Stomach (tissue), 8 donors: ENCODE measurements at regions not wholly inside any gene's neighbourhood (a gene's known extent, or its start where the extent isn't known, plus 50 kb on each side); places are given as distances from the start of the nearest gene placed in this dataset.

Experiments used
- DNase-seq, 2 donors: peaks; one replicate each; pipeline versions ENCODE4 v3.0.0 to v3.0.0-alpha.2; 2013 to 2019
- H3K27ac ChIP-seq, 5 donors: fragments of 200-600 bp in 4 of 5; sonication (generic) in 4 of 5; one replicate each; pipeline ENCODE4 v1.5.1; 2013 to 2019; ENCODE audit warnings: mild to moderate bottlenecking in 1 of 5, moderate library complexity in 1 of 5
- H3K27me3 ChIP-seq, 3 donors: fragments of 200-600 bp; sonication (generic); one replicate each; pipeline ENCODE4 v1.5.1; 2017 to 2019; ENCODE audit warnings: mixed run types in 1 of 3
- H3K36me3 ChIP-seq, 4 donors: fragments of 200-600 bp; sonication (generic); 1 replicate in 3 of 4; 2 replicates in 1 of 4; pipeline ENCODE4 v1.5.1; 2016 to 2019
- H3K4me1 ChIP-seq, 4 donors: fragments of 200-600 bp; sonication (generic); one replicate each; pipeline ENCODE4 v1.5.1; 2016 to 2019
- H3K4me3 ChIP-seq, 4 donors: fragments of 200-600 bp; sonication (generic) in 3 of 4; one replicate each; pipeline ENCODE4 v1.5.1; 2016 to 2019; ENCODE audit warnings: mild to moderate bottlenecking in 1 of 4
- H3K9me3 ChIP-seq, 4 donors: fragments of 200-600 bp; sonication (generic); one replicate each; pipeline ENCODE4 v1.5.1; 2016 to 2019
- CTCF ChIP-seq, 7 experiments: fragments of 450-650 bp in 4 of 7; fragments of 200-600 bp in 3 of 7; sonication (generic) in 3 of 7; IDR thresholded peaks; one replicate each; pipeline ENCODE4 v1.5.1; 2016 to 2019; ENCODE audit warnings: antibody characterized with exemption in 7 of 7, control low read depth in 2 of 7, mild to moderate bottlenecking in 1 of 7
- EP300 ChIP-seq: sonication (generic); formaldehyde crosslinking; IDR thresholded peaks from one replicate; pipeline ENCODE4 v1.6.1; 2017; ENCODE audit warnings: antibody characterized with exemption
- POLR2A ChIP-seq, 4 donors: fragments of 450-650 bp; IDR thresholded peaks; one replicate each; pipeline ENCODE4 v1.6.1; 2016; ENCODE audit warnings: antibody characterized with exemption in 4 of 4, control low read depth in 2 of 4, mild to moderate bottlenecking in 1 of 4, moderate library complexity in 1 of 4
- POLR2AphosphoS5 ChIP-seq, 3 donors: sonication (generic); formaldehyde crosslinking; IDR thresholded peaks; one replicate each; pipeline ENCODE4 v1.6.1; 2016; ENCODE audit warnings: antibody characterized with exemption in 3 of 3
- WGBS, 5 donors: extraction: QIAGEN DNeasy Blood & Tissue Kit in 3 of 5; methylation state at CpG; one replicate each; pipeline versions ENCODE4 v1.1.5 to v1.1.7; 2013 to 2018; 5-methylcytosine and 5-hydroxymethylcytosine counted together
- intact Hi-C: fragments of 100-400 bp; cut with DNase I; formaldehyde crosslinking; loops from one replicate; pipeline ENCODE4 v1.15.1; 2023; ENCODE audit warnings: low total_unique reads
- donor health status: healthy with polysubstance abuse.
- donor health status: Bipolar disorder and iron deficiency.
- donor health status: healthy.

GRCh38 chr2:128550389-128550788 is 231.7 kb upstream of the HS6ST1 start:
- no peaks in the 10 kb centered on the region for H3K9me3 ChIP-seq
- no peak overlapping the region for H3K4me3 ChIP-seq
- TF ChIP-seq POLR2AphosphoS5 (IDR thresholded peaks at IDR 0.05) = no peak
- TF ChIP-seq EP300 = no peak
- no peak for TF ChIP-seq POLR2A (IDR thresholded peaks at IDR 0.05)
- TF ChIP-seq CTCF (IDR thresholded peaks at IDR 0.05) = no peak
- H3K36me3 ChIP-seq = no peaks in the 10 kb centered on the region
- no peaks in the 10 kb centered on the region for H3K4me1 ChIP-seq
- no peak overlapping the region for H3K27ac ChIP-seq
- 79 to 87% (median 83%) methylated on average over 6 of the region's 6 CpGs for WGBS, 5 donors
- no peaks in the 10 kb centered on the region for H3K27me3 ChIP-seq
- intact Hi-C loops = no loop called here
- no peak for DNase-seq

GRCh38 chr2:128550801-128551416 is 232.2 kb upstream of the HS6ST1 start:
- Histone ChIP-seq H3K27me3 (no peaks in the 10 kb centered on the region), H3K36me3 (no peaks in the 10 kb centered on the region), H3K4me3 (no peak overlapping the region), H3K9me3 (no peaks in the 10 kb centered on the region), H3K27ac (no peak overlapping the region), H3K4me1 (no peaks in the 10 kb centered on the region)
- peak in 1 of 2 donors; percentile 14 for DNase-seq
- TF ChIP-seq POLR2AphosphoS5 (IDR thresholded peaks at IDR 0.05) (no peak), CTCF (IDR thresholded peaks at IDR 0.05) (no peak), EP300 (no peak), POLR2A (IDR thresholded peaks at IDR 0.05) (no peak)
- intact Hi-C loops = no loop called here
- 87 to 94% (median 91%) methylated on average over 8 to 9 of the region's 9 CpGs for WGBS, 5 donors

- TF ChIP-seq POLR2A (IDR thresholded peaks at IDR 0.05) (no peak), EP300 (no peak), POLR2AphosphoS5 (IDR thresholded peaks at IDR 0.05) (no peak), CTCF (IDR thresholded peaks at IDR 0.05) (no peak)
- Histone ChIP-seq H3K27me3 (no peaks in the 10 kb centered on the region), H3K27ac (no peak overlapping the region), H3K4me1 (no peaks in the 10 kb centered on the region), H3K4me3 (no peak overlapping the region), H3K9me3 (no peaks in the 10 kb centered on the region), H3K36me3 (no peaks in the 10 kb centered on the region)
- 89 to 97% (median 94%) methylated on average over 6 to 7 of the region's 7 CpGs for WGBS, 5 donors
- DNase-seq = peak in 1 of 2 donors; percentile 11
- intact Hi-C loops = no loop called here
These were observed 232.8 kb upstream of the HS6ST1 start for GRCh38 chr2:128551435-128551834.

GRCh38 chr2:128552141-128552805 is 233.6 kb upstream of the HS6ST1 start:
- no peaks in the 10 kb centered on the region for H3K4me1 ChIP-seq
- H3K9me3 ChIP-seq = no peaks in the 10 kb centered on the region
- no peaks in the 10 kb centered on the region for H3K27me3 ChIP-seq
- no peaks in the 10 kb centered on the region for H3K36me3 ChIP-seq
- TF ChIP-seq POLR2AphosphoS5 (IDR thresholded peaks at IDR 0.05) (no peak), POLR2A (IDR thresholded peaks at IDR 0.05) (no peak), CTCF (IDR thresholded peaks at IDR 0.05) (no peak), EP300 (no peak)
- WGBS, 5 donors = 64 to 80% (median 78%) methylated on average over 4 to 8 of the region's 8 CpGs
- H3K4me3 ChIP-seq = no peak overlapping the region
- intact Hi-C loops = no loop called here
- peak in 1 of 2 donors; percentile 17 for DNase-seq
- H3K27ac ChIP-seq = no peak overlapping the region
